ENCODE measurements at regions not wholly inside any gene's neighbourhood (a gene's known extent, or its start where the extent isn't known, plus 50 kb on each side); places are given as distances from the start of the nearest gene placed in this dataset.

DNA sequence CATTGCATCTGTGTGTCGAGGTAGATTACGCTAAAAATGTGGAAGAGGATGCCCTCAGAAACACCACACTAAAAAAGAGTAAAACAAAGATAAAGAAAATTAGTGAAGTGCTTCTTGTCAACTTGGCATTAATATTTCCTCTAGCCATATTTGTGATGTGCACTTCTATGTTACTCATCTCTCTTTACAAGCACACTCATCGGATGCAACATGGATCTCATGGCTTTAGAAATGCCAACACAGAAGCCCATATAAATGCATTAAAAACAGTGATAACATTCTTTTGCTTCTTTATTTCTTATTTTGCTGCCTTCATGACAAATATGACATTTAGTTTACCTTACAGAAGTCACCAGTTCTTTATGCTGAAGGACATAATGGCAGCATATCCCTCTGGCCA, 79.0 kb upstream of the SCIN start:
- TF ChIP-seq FOXJ3 (CRISPR knock-in tag; IDR thresholded peaks at IDR 0.05), result no peak
- TF ChIP-seq, protein P1, sequence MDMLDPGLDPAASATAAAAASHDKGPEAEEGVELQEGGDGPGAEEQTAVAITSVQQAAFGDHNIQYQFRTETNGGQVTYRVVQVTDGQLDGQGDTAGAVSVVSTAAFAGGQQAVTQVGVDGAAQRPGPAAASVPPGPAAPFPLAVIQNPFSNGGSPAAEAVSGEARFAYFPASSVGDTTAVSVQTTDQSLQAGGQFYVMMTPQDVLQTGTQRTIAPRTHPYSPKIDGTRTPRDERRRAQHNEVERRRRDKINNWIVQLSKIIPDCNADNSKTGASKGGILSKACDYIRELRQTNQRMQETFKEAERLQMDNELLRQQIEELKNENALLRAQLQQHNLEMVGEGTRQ (IDR thresholded peaks at IDR 0.05; ENCODE audit: borderline replicate concordance, low read depth, low read length), result no peak
- no peak for TF ChIP-seq MXI1 (IDR thresholded peaks at IDR 0.05; ENCODE audit: low read depth, low read length)
- no peak for TF ChIP-seq TAF1 (IDR thresholded peaks at IDR 0.05; ENCODE audit: borderline replicate concordance, low read depth, low read length)
- no peak for TF ChIP-seq NRF1 (IDR thresholded peaks at IDR 0.05; ENCODE audit: low read depth, low read length)
- no peak for TF ChIP-seq RCOR1 (IDR thresholded peaks at IDR 0.05; ENCODE audit: low read length)
- no peak for TF ChIP-seq CHD2 (IDR thresholded peaks at IDR 0.05; ENCODE audit: low read length, partially characterized antibody)
- no peak for TF ChIP-seq TEAD4 (IDR thresholded peaks at IDR 0.05; ENCODE audit: borderline replicate concordance, insufficient read depth)
- no peak for TF ChIP-seq FOXM1 (IDR thresholded peaks at IDR 0.05; ENCODE audit: low read depth)
- TF ChIP-seq MEF2A (IDR thresholded peaks at IDR 0.05; ENCODE audit: borderline replicate concordance, low read depth), result no peak
- TF ChIP-seq, protein P2, sequence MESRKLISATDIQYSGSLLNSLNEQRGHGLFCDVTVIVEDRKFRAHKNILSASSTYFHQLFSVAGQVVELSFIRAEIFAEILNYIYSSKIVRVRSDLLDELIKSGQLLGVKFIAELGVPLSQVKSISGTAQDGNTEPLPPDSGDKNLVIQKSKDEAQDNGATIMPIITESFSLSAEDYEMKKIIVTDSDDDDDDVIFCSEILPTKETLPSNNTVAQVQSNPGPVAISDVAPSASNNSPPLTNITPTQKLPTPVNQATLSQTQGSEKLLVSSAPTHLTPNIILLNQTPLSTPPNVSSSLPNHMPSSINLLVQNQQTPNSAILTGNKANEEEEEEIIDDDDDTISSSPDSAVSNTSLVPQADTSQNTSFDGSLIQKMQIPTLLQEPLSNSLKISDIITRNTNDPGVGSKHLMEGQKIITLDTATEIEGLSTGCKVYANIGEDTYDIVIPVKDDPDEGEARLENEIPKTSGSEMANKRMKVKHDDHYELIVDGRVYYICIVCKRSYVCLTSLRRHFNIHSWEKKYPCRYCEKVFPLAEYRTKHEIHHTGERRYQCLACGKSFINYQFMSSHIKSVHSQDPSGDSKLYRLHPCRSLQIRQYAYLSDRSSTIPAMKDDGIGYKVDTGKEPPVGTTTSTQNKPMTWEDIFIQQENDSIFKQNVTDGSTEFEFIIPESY (IDR thresholded peaks at IDR 0.05; ENCODE audit: borderline replicate concordance, low read depth), result no peak
- Histone ChIP-seq H3K9me3 (no peaks in the 10 kb centered on the region), H3K27me3 (ENCODE audit: insufficient read depth) (no peaks in the 10 kb centered on the region), H3K4me2 (no peak overlapping the region), H3K9ac (no peak overlapping the region), H2AFZ (ENCODE audit: low read depth) (no peak overlapping the region), H3K79me2 (ENCODE audit: insufficient read depth) (no peaks in the 10 kb centered on the region), H3K4me1 (ENCODE audit: control insufficient read depth in 1 of 2, insufficient read depth in 2 of 2, low read depth in 1 of 2, low read length in 1 of 2) (no peaks in the 10 kb centered on the region; a peak in 1 of 4 replicates), H3K36me3 (replicated peaks in 1 of 2; ENCODE audit: control insufficient read depth in 1 of 2, insufficient read depth in 2 of 2, low read length in 1 of 2) (no peaks in the 10 kb centered on the region), H3F3A (replicated peaks; ENCODE audit: insufficient read depth) (no peaks in the 10 kb centered on the region), H3K4me3 (ENCODE audit: low read depth in 2 of 2, low read length in 1 of 2) (no peak overlapping the region), H3K27ac (ENCODE audit: low read depth in 2 of 2, low read length in 1 of 2) (no peak overlapping the region), H4K20me1 (ENCODE audit: insufficient read depth) (no peaks in the 10 kb centered on the region), H3K9me2 (no peaks in the 10 kb centered on the region)
- ChIA-PET POLR2A (no interaction called here), CTCF (interaction anchor here (0.9 to 2.5 kb wide), 14 partner anchors 13 to 1064 kb away, joined by 3 to 153 read pairs (median 12); a partner anchor contains a TSS)
- 63% methylated on average over 3 of the region's 3 CpGs for WGBS (ENCODE audit: low lambda C conversion rate)
- DNase-seq, result no peak

DNA sequence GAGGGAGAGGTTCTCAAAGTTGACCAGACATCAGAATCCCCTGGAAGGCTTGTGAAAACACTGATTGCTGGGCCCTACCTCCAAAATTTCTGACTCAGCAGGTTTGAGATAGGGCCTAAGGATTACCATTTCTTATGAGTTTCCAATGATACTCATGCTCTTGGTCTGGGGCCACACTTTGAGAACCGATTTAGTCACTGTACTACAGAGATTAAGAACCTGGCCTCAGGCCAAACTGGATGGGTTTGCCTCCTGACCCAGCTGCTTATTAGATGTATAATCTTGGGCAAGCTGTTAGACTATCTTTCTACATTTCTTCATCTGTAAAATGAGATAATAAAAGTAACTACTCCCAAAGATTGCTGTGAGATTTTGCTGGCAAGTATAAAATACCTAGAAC, 77.1 kb upstream of the SCIN start:
- DNase-seq, result no peak

More for the DNA sequence above, 77.1 kb upstream of the SCIN start:
- TF ChIP-seq SIN3A (IDR thresholded peaks at IDR 0.05; ENCODE audit: borderline replicate concordance, low read depth, low read length) (no peak), CHD2 (IDR thresholded peaks at IDR 0.05; ENCODE audit: low read length, partially characterized antibody) (no peak), TCF12 (IDR thresholded peaks at IDR 0.05) (no peak), TAF1 (IDR thresholded peaks at IDR 0.05; ENCODE audit: borderline replicate concordance, low read depth, low read length) (no peak), MXI1 (IDR thresholded peaks at IDR 0.05; ENCODE audit: low read depth, low read length) (no peak)
- TF ChIP-seq, protein P3, sequence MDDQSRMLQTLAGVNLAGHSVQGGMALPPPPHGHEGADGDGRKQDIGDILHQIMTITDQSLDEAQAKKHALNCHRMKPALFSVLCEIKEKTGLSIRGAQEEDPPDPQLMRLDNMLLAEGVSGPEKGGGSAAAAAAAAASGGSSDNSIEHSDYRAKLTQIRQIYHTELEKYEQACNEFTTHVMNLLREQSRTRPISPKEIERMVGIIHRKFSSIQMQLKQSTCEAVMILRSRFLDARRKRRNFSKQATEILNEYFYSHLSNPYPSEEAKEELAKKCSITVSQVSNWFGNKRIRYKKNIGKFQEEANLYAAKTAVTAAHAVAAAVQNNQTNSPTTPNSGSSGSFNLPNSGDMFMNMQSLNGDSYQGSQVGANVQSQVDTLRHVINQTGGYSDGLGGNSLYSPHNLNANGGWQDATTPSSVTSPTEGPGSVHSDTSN (IDR thresholded peaks at IDR 0.05), result no peak
- TF ChIP-seq, protein P4, sequence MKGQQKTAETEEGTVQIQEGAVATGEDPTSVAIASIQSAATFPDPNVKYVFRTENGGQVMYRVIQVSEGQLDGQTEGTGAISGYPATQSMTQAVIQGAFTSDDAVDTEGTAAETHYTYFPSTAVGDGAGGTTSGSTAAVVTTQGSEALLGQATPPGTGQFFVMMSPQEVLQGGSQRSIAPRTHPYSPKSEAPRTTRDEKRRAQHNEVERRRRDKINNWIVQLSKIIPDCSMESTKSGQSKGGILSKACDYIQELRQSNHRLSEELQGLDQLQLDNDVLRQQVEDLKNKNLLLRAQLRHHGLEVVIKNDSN (IDR thresholded peaks at IDR 0.05; ENCODE audit: borderline replicate concordance, low read depth), result no peak
- TF ChIP-seq, protein P5, sequence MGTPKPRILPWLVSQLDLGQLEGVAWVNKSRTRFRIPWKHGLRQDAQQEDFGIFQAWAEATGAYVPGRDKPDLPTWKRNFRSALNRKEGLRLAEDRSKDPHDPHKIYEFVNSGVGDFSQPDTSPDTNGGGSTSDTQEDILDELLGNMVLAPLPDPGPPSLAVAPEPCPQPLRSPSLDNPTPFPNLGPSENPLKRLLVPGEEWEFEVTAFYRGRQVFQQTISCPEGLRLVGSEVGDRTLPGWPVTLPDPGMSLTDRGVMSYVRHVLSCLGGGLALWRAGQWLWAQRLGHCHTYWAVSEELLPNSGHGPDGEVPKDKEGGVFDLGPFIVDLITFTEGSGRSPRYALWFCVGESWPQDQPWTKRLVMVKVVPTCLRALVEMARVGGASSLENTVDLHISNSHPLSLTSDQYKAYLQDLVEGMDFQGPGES (IDR thresholded peaks at IDR 0.05; ENCODE audit: low read depth, low read length), result no peak
- no peaks in the 10 kb centered on the region for H3F3A ChIP-seq (replicated peaks; ENCODE audit: insufficient read depth)
- no peaks in the 10 kb centered on the region for H3K9me3 ChIP-seq
- WGBS (ENCODE audit: low lambda C conversion rate), result 21% methylated on average over 1 of the region's 1 CpG
- H3K9me2 ChIP-seq, result no peaks in the 10 kb centered on the region
- ChIA-PET POLR2A (no interaction called here), CTCF (interaction anchor here (1.2 to 4.9 kb wide), 2 partner anchors 35 kb away, joined by 7 to 90 read pairs; no protein-coding TSS in a partner anchor)
- H2AFZ ChIP-seq (ENCODE audit: low read depth), result no peak overlapping the region
- H4K20me1 ChIP-seq (ENCODE audit: insufficient read depth), result no peaks in the 10 kb centered on the region
- H3K9ac ChIP-seq, result no peak overlapping the region
- H3K4me3 ChIP-seq (ENCODE audit: low read depth in 2 of 2, low read length in 1 of 2), result no peak overlapping the region
- H3K4me1 ChIP-seq (ENCODE audit: control insufficient read depth in 1 of 2, insufficient read depth in 2 of 2, low read depth in 1 of 2, low read length in 1 of 2), result no peaks in the 10 kb centered on the region; a peak in 1 of 4 replicates
- no peaks in the 10 kb centered on the region for H3K27me3 ChIP-seq (ENCODE audit: insufficient read depth)
- H3K27ac ChIP-seq (ENCODE audit: low read depth in 2 of 2, low read length in 1 of 2), result no peak overlapping the region
- H3K4me2 ChIP-seq, result no peak overlapping the region
- H3K79me2 ChIP-seq (ENCODE audit: insufficient read depth), result no peaks in the 10 kb centered on the region
- H3K36me3 ChIP-seq (replicated peaks in 1 of 2; ENCODE audit: control insufficient read depth in 1 of 2, insufficient read depth in 2 of 2, low read length in 1 of 2), result no peaks in the 10 kb centered on the region

All from SK-N-SH (cell line).